NCI-H2196 treated with DMSO at 0.1 percent for 48 hours (cell line): ENCODE measurements at regions not wholly inside any gene's neighbourhood (a gene's known extent, or its start where the extent isn't known, plus 50 kb on each side); places are given as distances from the start of the nearest gene placed in this dataset.

ENCODE experiments used
- DNase-seq: peaks from one replicate; lab custom pipeline; 2025; ENCODE audit not compliant: unreplicated experiment; lab: John Stamatoyannopoulos, UW

DNA sequence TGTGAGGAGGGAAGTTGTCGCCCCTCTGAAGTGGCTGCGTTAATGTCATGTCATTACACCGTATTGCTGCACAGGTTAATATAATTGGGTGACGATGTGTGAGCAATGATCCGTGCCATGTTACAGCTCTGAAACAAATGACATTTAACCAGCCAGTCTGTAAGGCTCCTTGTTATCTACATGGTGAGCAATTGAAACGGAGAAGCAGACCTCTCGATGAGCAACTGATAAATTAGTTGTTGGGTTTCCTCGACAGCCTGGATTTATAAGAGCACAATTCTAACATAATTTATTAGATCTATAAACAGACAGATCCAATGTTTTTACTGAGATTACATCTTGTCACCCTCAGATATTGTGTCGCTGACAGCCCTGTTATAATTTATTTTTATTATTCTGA lies 49.9 kb upstream of the MAFB start:
- DNase-seq, result no peak

DNA sequence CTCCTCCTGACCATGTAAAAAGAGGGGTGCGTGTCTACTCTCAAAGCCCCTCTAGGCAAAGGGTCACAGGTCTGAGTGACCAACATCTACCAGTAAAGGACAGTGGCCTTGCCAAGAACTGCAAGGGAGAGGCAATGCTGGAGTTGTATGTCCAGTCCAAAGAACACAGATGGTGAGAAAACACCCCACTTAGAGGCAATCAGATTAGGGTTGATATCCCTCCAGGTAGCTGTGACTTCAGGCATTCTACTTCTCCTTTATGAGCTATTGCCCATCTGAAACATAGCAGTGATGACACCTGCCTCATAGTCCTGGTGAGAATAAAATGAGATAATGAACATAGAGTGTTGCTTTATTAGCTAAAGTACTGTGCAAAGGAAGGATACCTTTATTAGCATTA lies 50.8 kb upstream of the MAFB start:
- no peak for DNase-seq

DNA sequence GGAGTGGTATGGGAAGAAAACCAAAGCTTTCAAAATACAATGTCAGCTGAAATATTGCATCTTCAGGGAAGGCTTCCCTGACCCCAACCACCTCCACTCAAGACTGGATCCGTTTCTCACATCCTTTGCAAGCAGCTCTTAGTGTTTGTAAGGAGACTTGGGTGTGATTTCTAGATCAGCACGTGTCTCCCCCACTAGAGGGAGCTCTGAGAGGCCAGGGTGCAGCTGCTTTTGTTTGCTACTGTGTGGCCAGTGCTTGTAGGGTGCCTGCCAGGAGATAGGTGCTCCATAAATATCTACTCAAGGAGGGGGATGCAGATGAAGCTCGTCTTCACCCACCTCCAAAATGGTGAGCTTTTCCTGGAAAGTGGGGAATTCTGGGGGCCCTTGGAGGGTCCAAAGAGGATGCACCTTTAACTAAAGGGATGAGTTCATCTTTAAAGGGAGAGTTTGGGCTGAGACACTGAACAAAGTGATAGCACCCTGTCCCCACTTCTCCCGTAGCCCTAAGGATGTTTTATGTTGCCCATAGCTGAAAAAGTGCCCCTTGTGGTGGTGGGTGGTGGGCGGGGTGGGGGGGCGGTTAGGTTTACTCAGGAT lies 52.6 kb upstream of the MAFB start:
- no peak for DNase-seq

DNA sequence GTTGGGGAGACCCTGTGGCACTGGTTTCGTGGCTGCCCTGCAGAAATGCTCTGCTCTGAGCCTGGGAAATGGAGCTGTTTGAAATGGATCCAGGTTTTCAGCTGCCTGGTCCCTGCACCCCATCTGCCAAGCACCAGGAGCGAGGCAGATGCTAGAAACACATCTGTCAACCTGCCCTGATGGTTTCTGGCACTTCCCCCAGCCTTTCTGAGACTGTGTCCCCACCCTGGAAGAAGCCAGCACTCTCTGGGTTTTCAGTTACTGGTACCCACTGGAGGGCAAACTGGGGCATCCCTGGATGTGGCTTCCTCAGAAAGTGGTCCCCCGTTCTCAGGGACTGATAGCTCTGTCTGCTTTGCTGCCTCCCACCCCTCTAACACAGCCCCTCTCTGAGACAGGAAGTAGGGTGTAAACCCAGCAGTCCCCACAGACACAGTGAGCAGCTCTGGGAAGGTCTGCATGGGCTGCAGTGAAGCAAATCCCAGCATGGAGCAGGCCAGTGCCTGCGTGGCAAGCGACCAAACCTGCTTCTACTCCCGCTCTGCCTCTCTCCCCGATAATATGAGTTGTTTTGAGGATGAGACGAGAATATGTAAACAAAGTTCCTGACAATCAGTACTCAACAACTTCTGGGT lies 54.2 kb upstream of the MAFB start:
- no peak for DNase-seq

DNA sequence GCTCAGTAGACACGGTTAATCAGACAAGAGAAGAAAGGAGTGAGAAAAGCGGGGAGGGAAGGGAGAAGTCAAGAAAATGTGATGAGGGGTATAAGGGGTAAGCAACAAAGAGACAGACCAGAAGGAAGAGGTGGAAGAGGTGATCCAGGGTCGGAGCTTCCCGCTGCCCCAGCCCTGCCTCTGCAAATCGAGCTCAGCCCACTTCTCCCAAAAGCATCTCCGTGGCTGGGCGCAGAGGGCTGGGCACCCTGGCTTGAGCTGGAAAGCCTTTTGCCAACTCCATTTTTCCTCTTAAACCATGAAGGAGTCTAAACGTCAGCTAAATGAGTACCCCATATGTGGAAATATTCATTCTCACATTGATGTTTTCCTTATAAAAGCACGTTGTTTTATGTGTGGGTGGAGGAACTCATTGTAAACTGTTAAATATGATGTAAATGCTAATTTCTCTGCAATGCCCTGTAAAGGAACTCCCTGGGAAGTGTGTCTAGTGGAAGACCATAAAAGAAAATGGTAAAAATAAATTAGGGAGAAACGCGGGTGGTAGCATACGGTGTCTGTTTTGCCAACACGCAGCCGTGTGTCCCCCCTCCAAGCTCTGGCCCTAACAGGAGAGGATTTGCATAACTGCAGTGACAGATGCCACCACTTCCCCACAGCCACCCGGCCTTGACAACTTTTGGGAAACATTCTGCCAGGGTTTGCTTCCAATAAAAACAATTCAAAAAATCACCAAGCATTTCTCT lies 55.2 kb upstream of the MAFB start:
- DNase-seq, result no peak

DNA sequence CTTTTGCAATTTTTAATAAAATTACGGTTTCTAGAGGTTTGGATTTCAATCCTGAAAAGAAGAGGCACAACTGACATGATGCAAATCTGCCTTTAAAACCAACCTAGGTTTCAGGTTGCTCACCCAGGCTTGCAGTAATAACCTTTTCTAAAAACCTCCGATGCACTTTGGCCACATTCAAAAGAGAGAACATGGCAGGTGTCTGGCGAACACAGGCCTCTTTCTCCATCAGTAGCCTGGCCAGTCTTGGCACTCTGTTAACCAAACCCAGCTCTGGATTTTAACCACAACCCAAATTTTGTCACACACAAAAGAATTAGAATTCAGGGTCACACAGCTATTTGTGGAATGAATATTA lies 55.8 kb upstream of the MAFB start:
- DNase-seq, result no peak

DNA sequence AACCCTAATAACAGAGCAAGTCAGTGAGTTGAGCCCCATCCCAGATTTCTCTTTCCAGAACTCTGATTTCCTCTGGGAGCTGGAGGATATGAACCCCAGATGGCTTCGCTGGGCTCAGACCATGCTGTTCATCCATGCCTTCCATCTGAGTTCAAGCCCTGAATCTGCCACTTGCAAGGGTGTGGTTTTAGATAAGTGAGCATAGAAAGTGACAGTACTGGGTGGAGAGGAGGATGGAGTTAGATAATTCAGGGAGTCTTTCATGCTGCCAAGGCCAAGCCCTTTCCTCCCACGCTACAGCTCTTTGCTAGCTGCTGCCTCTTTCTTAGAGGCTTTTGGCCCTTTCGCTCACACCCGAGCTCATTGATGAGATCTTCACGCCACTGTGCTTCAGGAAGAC lies 57.2 kb upstream of the MAFB start:
- no peak for DNase-seq

DNA sequence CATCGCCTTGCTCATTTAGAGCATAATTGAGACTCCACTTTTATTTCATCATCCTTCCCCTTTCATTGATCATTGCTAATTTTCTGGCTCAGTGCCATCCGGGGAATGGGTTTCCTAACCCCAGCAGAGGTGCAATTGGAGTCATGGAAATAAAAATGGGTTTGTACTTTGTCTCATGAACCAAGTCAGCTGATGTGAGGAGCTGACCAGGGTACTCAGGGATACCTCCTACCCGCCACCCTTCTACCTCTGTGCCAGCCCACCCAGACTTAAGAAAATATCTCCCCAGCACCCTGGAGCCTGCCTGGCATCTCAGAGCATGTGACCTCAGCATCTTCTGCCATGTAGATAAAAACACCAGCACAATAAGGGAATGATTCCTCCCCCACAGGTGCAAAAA lies 59.1 kb upstream of the MAFB start:
- DNase-seq, result no peak

DNA sequence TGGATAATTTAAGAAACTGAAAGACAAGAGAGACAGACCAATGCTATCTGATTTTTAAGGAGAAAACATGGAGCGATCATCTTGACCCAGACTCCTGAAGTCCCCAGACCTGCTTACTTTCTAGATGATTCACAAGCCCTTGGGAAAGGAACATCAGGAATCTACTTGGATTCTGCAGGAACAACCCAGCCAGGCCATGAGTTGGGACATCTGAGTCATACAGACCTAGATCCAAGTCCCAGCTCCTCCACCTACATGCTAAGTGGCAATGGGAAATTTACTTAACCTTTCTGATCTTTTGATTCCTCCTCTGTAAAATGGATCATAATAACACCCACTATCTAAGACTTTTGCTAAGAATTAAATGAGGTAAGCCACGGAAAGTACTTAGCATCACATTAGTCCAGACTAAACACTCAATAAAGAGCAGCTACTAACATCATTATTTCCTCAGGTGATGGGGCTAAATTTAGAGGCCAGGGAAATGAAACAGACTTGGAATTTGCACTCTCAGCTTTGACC lies 61.0 kb upstream of the MAFB start:
- DNase-seq, result no peak

DNA sequence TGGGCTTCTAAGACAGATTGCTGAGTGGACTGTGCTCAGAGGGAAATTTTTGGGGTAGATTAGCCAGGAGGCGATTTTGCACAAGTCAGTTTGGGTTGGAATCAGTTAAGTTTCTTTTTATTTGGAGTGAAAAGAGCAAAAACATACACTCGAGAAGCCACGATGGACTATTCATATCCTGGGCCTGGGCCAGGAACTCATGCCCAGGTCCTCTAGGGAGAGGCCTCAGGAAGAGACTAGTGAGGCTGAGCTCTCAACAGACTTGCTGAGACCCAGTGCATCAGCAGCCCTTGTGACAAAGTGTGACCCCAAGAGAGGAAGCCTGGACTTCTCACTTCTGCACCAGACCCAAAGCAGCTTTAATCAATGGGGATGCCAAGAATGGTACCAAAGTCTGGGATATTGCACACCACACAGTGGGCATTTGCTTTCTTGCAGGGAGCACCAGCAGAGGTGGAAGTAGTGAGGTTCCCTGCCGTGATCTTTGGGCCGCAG lies 61.6 kb upstream of the MAFB start:
- DNase-seq, result no peak

DNA sequence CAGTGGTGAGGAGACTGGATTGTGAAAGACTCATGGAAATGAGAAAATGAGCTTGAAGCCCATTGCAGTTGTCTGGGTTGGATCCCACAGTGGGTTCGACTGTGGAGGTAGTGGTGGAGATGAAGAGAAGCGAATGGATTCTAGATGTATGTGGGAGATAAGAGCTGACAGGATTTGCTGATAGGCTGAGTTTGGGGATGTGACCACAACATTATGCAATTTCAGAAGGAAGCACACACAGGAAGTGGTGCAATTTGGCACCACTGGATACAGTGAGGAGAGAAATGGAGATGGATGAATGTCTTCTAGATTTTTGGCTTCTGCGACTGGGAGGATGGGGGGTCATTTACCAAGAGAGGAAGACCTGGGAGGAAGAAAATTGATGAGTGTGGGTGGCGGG lies 64.4 kb upstream of the MAFB start:
- no peak for DNase-seq

DNA sequence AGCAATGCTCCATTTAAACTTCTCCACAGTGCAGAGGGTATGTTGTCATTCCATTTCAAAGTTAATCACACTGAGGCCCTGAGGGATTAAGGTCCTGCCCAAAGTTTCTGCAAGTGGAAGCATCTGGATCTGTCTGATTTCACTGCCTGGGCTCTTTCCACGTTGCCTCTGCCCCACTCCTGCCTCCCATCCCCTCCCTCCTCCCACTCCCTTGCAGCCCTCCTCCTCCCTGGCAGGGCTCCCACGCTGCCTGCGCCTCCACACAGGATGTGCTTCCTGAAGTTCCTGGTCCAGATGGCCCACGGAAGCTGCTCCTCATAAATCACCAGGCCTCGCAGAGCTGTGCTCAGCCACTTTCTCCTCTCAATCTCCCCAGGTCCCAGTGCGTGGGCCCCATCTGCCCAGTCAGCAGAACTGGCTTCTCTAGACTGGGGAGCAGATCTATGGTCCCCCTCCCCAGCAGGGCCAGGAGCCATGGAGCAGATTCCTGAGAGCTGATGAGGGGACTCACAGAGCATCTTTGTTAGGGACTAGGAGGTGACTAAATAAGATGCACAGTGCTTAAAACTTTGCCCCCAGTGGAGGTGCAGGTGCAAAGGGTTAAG lies 65.4 kb upstream of the MAFB start:
- DNase-seq, result no peak

DNA sequence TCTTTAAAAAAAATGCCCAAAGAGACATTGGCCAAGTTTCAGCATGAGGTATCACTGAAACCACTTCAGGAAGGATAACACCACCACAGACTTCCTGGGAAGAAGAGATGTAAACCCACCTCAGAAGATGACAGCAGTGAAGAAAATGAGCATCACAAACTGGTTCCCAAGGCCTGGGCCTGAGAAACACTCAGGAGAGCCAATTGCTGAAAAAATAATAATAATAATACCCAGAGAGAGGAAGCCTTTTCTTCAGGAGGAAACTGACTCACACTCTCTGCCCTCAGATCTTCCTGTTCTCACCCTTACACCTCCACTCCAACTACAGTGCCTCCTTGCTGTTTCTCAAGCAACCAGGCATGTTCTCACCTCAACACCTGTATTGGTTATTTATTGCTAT lies 68.1 kb upstream of the MAFB start:
- DNase-seq, result no peak

DNA sequence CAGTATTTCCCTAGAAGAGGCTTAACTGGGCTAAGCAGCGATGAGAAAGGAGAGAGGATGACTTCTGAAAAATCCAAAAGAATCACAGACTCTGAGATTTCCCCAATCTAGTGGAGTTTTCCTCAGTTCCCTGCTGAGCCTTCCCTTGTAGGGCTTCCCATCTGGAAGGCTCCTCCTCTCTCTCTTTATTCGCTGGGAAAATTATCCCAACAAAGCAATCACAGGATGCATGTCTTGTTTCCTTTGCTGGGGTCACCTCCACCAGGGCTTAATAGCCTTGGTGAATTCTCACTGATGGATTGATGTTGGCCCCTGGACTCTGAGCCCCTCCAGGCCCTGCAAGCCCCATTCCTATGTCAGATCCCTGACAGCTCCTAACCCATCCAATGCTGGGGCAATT lies 69.8 kb upstream of the MAFB start:
- no peak for DNase-seq

DNA sequence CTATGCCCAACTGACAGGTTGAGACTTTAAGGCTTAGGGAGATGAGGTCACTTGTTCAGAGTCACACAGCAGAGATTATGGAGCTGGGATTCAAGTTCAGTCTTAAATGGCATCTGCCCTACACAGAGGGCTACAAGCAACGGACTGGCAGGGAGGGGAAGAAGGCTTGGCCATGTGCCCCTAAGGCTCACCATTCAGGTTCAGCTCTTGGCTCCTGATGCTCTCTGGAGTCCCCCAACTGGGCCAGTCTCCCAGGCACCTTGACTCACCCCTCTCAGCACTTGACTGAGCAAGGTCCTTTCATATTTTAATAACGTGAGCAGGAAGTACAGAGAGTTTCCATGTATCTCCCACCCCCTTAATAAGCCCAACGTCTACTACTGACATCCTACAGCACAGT lies 71.4 kb upstream of the MAFB start:
- no peak for DNase-seq

DNA sequence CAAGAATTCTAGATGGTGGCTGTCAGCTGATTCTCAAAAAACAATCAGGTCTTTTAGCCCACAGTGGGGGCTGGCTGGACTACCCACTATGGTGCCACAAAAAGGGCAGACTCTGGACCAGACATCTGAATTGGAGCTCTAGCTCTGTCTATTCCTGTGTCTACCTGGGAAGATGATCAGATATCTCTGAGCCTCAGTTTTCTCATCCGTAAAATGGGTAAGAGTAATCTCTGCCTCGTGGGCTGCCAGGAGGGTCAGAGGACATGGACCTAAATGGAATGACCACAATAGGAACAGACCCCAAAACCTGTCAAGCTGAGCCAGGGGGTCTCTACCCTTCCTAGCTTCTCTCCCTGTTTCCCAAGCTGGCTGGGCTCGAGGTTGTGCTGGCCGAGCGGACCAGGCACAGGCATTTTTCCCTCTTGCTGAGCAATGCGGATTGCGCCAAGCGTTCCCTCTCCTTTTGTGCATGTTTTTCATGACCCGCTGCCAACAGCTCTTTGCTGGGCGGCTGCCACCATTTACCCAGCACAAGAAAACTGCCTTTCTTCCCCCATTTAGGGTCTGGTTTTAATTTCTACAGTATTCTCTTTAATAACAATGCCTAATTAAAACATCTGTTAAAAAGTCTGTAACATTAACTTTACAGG lies 74.7 kb upstream of the MAFB start:
- no peak for DNase-seq

DNA sequence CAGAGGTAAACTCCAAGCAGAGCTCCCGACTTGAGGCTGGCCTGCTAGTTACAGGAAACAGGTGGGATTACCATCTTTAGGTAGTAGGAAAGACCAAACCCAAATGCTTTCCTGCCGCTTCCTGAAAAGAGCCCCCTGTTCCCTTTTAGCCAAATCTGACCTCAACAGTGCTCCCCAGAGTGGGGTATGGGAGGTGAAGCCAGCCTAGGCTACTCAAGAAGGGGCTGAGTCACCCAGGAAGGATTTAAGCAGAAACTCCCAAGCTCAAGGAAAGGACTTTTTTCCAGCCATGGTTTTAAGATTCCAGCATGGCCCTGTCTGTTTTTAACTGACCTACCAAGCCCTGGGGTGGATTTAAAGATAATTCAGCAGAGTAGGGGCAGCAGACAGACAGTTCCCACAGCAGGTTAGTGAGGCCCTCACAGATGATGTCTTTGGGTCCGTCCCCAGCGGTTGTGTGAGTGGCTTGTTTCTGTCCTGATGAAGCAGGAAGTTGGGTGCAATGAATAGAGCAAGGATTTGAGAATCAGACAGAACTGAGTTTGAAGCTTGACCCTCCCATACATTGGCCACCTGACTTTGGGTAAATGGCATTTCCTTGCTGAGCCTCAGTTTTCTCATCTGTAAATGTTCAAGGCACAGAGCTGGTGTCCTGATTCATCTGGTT lies 76.9 kb upstream of the MAFB start:
- DNase-seq, result no peak

DNA sequence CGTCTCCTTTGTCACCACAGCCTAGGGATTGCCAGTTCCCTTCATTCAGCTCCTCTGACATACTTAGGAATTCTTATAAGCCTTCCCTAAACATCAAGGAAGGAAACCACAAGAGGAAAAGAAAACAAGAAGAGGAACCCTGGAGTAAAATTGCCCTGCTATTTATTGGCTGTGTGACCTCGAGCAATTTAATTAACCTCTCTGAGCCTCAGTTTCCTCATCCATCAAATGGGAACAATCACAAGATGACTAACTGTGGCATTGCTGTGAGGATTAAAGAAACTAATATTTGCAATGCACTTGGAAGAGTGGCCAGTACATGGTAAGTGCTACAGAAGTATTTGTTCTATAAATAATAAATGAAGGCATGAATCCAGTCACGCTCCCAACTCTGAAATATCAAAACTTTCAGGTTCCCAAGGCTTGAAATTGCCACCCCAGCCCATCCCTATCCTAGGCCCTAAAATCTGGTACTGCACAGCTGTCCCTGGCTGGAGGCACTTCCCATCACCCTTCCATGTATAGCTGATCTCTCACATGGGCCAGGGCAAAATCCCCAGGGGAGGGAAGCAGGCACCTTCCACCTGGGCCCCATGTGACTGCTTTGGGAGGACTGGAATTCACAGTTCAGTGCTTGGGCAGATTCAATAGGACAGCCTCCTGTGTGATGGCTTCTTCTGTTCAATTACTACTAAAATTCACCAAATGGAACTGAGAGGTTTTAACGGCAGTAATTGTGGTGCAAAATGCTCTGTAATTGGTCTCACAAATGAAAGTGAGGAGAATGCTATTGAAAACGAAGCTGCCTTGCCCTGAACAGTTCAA lies 78.0 kb upstream of the MAFB start:
- DNase-seq, result no peak

DNA sequence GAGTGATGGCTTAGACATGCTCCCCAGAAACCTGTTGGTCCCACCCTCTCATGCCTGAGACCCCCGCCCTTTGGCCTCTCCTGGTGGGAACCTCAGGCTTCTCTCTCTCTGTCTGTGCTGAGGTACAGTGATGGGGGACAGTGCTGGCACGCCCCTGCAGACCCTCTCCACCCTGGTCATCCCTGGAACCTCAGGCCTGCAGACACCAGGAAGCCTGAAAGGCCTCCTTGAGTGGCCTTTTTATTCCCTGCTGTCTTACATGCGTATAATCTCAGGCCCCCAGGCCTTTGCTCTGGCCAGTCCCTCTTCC lies 78.5 kb upstream of the MAFB start:
- no peak for DNase-seq

DNA sequence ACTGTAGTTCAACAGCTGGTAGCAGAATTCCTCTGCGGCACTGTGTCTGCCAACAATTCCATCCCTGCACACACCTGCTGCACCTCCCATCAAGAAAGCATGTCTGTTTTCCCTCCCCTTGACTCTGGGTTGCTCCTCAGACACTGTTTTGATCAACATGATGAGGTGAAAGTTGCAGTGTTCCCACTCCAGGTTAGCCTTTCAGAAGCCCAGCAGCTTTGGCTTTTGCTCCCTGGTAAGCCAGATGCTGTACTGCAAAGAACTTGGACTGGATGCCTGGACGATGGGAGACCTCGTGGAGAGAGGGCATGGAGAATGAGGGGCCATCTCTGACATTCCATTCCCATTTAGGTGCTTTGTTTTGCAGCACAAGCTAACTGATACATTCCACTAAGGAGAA lies 79.1 kb upstream of the MAFB start:
- no peak for DNase-seq
